Ishikawa (cell line): ENCODE measurements at regions not wholly inside any gene's neighbourhood (a gene's known extent, or its start where the extent isn't known, plus 50 kb on each side); places are given as distances from the start of the nearest gene placed in this dataset.

ENCODE experiments used
- CEBPB ChIP-seq: IDR thresholded peaks from 2 replicates; pipeline ENCODE4 v1.6.1; 2012
- CREB1 ChIP-seq: IDR thresholded peaks from 2 replicates; pipeline ENCODE4 v1.6.1; 2012; ENCODE audit warnings: low read depth
- EGR1 ChIP-seq: IDR thresholded peaks from 2 replicates; pipeline ENCODE4 v1.6.1; 2012
- EP300 ChIP-seq: IDR thresholded peaks from 2 replicates; pipeline ENCODE4 v1.6.1; 2012; ENCODE audit warnings: borderline replicate concordance
- FOXM1 ChIP-seq: IDR thresholded peaks from 2 replicates; pipeline ENCODE4 v1.6.1; 2012; ENCODE audit warnings: low read depth, borderline replicate concordance
- MAX ChIP-seq: IDR thresholded peaks from 2 replicates; pipeline ENCODE4 v1.6.1; 2012
- NFIC ChIP-seq: IDR thresholded peaks from 2 replicates; pipeline ENCODE4 v1.6.1; 2012
- RAD21 ChIP-seq: IDR thresholded peaks from 2 replicates; pipeline ENCODE4 v1.6.1; 2012; ENCODE audit warnings: low read depth
- REST ChIP-seq: IDR thresholded peaks from 2 replicates; pipeline ENCODE4 v1.6.1; 2012; ENCODE audit warnings: low read depth, mild to moderate bottlenecking
- TAF1 ChIP-seq: IDR thresholded peaks from 2 replicates; pipeline ENCODE4 v1.6.1; 2012; ENCODE audit warnings: low read depth, mild to moderate bottlenecking
- TCF12 ChIP-seq: IDR thresholded peaks from 2 replicates; pipeline ENCODE4 v1.6.1; 2012; ENCODE audit warnings: low read depth
- TEAD4 ChIP-seq: IDR thresholded peaks from 2 replicates; pipeline ENCODE4 v1.6.1; 2012
- YY1 ChIP-seq: IDR thresholded peaks from 2 replicates; pipeline ENCODE4 v1.6.1; 2012; ENCODE audit warnings: low read depth
- ZBTB7A ChIP-seq: IDR thresholded peaks from 2 replicates; pipeline ENCODE4 v1.6.1; 2012; ENCODE audit warnings: low read depth
- TF ChIP-seq, protein P1 (sequence below): IDR thresholded peaks from 2 replicates; pipeline ENCODE4 v1.6.1; 2012

DNA sequence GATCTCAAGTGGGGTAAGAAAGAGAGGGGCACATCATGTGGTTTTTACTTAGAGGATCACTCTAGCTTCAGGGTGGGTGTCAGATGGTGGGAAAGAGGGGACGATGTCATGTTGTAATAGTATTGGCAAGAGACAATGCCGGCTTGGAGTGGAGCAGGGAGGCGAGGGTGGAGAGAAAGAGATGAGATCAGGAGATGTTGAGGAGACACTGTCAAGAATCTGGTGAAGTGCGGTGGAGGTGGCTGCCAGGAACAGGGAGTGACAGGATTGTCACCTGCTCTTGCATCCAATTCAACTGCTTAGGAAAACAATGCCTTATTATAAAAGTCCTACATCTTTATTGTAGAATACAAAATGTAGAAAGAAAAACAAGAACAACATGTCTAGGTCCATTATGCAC, 63.0 kb upstream of the MKI67 start:
- TF ChIP-seq FOXM1 (no peak), REST (no peak), TEAD4 (no peak), EP300 (no peak)

DNA sequence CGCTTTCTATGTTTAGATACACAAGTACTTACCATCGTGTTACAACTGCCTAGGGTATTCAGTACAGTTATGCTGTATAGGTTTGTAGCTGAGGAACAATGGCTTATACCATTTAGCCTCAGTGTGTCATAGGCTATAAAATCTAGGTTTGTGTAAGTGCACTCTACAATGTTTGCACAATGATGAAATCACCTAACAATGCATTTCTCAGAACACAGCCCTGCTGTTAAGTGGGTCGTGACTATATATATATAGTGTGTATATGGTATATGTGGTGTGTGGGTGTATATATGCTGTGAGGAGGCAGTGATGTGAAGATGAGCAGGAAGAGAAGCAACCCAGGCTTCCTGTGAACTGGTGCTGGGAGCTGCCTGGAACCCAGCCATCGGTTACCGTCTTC, 65.6 kb upstream of the MKI67 start:
- TF ChIP-seq RAD21 (no peak), FOXM1 (no peak), EGR1 (no peak), NFIC (no peak), CEBPB (no peak), CREB1 (no peak), TEAD4 (no peak), MAX (no peak), TAF1 (no peak), YY1 (no peak), EP300 (no peak), REST (no peak), ZBTB7A (no peak), TCF12 (no peak)
- TF ChIP-seq, protein P1, sequence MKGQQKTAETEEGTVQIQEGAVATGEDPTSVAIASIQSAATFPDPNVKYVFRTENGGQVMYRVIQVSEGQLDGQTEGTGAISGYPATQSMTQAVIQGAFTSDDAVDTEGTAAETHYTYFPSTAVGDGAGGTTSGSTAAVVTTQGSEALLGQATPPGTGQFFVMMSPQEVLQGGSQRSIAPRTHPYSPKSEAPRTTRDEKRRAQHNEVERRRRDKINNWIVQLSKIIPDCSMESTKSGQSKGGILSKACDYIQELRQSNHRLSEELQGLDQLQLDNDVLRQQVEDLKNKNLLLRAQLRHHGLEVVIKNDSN, result no peak

DNA sequence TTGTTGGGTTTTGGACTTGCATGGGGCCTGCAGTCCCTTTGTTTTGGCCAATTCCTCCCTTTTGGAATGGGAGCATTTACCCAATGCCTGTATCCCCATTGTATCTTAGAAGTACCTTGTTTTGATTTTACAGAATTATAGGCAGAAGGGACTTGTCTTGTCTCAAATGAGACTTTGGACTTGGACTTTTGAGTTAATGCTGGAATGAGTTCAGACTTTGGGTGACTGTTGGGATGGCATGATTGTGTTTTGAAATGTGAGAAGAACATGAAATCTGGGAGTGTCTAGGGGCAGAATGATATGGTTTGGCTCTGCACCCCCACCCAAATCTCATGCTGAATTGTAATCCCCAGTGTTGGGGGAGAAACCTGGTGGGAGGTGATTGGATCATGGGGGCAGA, 76.8 kb upstream of the MKI67 start:
- no peak for TF ChIP-seq EP300
- TF ChIP-seq TEAD4, result no peak
- TF ChIP-seq, protein P1, result no peak
- TF ChIP-seq YY1, result no peak
- no peak for TF ChIP-seq RAD21
- TF ChIP-seq TAF1, result no peak
- no peak for TF ChIP-seq CREB1
- no peak for TF ChIP-seq FOXM1
- no peak for TF ChIP-seq NFIC
- TF ChIP-seq EGR1, result no peak
- TF ChIP-seq ZBTB7A, result no peak
- no peak for TF ChIP-seq TCF12
- no peak for TF ChIP-seq CEBPB
- TF ChIP-seq MAX, result no peak
- TF ChIP-seq REST, result no peak

GRCh38 chr10:128206676-128207075, 80.5 kb upstream of the MKI67 start:
- no peak for TF ChIP-seq MAX
- TF ChIP-seq EGR1, result 0 out of 2 replicates have a peak, but pooled peaks have one; percentile 21

DNA sequence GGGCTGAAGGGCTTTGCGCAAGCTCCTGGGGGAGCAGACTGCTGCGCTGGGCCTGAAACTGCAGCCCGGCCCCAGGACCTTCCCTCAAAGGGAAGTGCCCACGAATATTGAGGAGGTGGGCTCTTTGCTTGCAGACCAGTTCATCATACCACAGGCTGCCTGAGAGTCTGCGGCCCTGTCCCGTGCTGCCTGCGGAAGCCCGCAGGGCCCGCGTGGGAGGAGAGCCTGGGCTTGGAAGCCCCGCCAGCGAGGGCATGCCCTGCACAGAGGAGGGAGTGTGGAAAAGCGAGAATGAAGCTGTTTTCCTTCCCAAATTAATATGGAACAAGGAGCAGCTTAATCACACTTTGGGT, 83.6 kb upstream of the MKI67 start:
- TF ChIP-seq TCF12, result no peak
- TF ChIP-seq FOXM1, result no peak
- TF ChIP-seq, protein P1, result no peak
- no peak for TF ChIP-seq EGR1
- TF ChIP-seq CREB1, result no peak
- TF ChIP-seq TAF1, result no peak
- TF ChIP-seq REST, result no peak
- TF ChIP-seq CEBPB, result no peak
- TF ChIP-seq RAD21, result no peak
- TF ChIP-seq ZBTB7A, result no peak
- no peak for TF ChIP-seq TEAD4
- TF ChIP-seq EP300, result no peak
- no peak for TF ChIP-seq YY1
- TF ChIP-seq MAX, result no peak
- TF ChIP-seq NFIC, result no peak
